HEK293 (cell line): ENCODE measurements at regions not wholly inside any gene's neighbourhood (a gene's known extent, or its start where the extent isn't known, plus 50 kb on each side); places are given as distances from the start of the nearest gene placed in this dataset.
"Not testable (repeated sequence)": the region's sequence is repeated elsewhere in the genome, so short reads cannot be mapped to it uniquely, and the experiment has no call there.

ENCODE experiments used
- ZBTB7A ChIP-seq: fragments of 450-650 bp; formaldehyde crosslinking; IDR thresholded peaks from 2 replicates; pipeline ENCODE4 v1.5.1; 2016; ENCODE audit warnings: low read depth, missing biosample characterization, missing genetic modification characterization
- ZNF416 ChIP-seq: fragments of 450-650 bp; formaldehyde crosslinking; IDR thresholded peaks from 2 replicates; pipeline ENCODE4 v1.5.1; 2016; ENCODE audit warnings: missing biosample characterization, missing genetic modification characterization
- ZNF600 ChIP-seq: fragments of 450-650 bp; formaldehyde crosslinking; IDR thresholded peaks from 2 replicates; pipeline ENCODE4 v1.5.1; 2016; ENCODE audit warnings: missing biosample characterization, missing genetic modification characterization
- ZNF629 ChIP-seq: fragments of 450-650 bp; formaldehyde crosslinking; IDR thresholded peaks from 2 replicates; pipeline ENCODE4 v1.5.1; 2017; ENCODE audit warnings: missing biosample characterization, missing genetic modification characterization
- TF ChIP-seq, protein P1 (sequence below): fragments of 450-650 bp; formaldehyde crosslinking; IDR thresholded peaks from 2 replicates; pipeline ENCODE4 v1.5.1; 2016; ENCODE audit warnings: missing biosample characterization, missing genetic modification characterization

DNA sequence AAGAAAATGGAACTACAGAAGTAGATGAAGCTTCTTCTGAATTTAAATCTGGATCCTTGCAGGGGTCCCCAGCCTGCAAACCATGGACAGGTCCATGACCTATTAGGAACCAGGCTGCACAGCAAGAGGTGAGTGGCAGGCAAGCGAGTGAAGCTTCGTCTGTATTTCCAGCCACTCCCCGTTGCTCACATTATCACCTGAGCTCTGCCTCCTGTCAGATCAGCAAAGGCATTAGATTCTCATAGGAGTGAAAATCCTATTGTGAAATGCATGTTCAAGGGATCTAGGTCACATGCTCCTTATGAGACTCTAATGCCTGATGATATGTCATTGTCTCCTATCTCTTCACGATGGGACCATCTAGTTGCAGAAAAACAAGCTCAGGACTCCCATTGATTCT, 79.8 kb upstream of the MLN start:
- not testable (repeated sequence) for TF ChIP-seq ZBTB7A (tag by site-specific recombination); ZNF629 (tag by site-specific recombination); ZNF416; ZNF600 (tag by site-specific recombination)
- TF ChIP-seq, protein P1, sequence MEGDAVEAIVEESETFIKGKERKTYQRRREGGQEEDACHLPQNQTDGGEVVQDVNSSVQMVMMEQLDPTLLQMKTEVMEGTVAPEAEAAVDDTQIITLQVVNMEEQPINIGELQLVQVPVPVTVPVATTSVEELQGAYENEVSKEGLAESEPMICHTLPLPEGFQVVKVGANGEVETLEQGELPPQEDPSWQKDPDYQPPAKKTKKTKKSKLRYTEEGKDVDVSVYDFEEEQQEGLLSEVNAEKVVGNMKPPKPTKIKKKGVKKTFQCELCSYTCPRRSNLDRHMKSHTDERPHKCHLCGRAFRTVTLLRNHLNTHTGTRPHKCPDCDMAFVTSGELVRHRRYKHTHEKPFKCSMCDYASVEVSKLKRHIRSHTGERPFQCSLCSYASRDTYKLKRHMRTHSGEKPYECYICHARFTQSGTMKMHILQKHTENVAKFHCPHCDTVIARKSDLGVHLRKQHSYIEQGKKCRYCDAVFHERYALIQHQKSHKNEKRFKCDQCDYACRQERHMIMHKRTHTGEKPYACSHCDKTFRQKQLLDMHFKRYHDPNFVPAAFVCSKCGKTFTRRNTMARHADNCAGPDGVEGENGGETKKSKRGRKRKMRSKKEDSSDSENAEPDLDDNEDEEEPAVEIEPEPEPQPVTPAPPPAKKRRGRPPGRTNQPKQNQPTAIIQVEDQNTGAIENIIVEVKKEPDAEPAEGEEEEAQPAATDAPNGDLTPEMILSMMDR = not testable (repeated sequence)
